ENCODE measurements at regions not wholly inside any gene's neighbourhood (a gene's known extent, or its start where the extent isn't known, plus 50 kb on each side); places are given as distances from the start of the nearest gene placed in this dataset.

GRCh38 chr3:102336130-102336529 lies 98.7 kb upstream of the ZPLD1 start:
- ChIA-PET CTCF (no interaction called here), POLR2A (no interaction called here)
- no CpG with 5 or more reads among the region's 3 CpGs for WGBS (ENCODE audit: insufficient coverage)
- H3K4me3 Mint-ChIP-seq: no peak overlapping the region
- TF ChIP-seq EZH2 (IDR thresholded peaks at IDR 0.05; ENCODE audit: borderline replicate concordance, insufficient read depth, low read depth, low read length, poor library complexity, severe bottlenecking): no peak
- TF ChIP-seq, protein P1, sequence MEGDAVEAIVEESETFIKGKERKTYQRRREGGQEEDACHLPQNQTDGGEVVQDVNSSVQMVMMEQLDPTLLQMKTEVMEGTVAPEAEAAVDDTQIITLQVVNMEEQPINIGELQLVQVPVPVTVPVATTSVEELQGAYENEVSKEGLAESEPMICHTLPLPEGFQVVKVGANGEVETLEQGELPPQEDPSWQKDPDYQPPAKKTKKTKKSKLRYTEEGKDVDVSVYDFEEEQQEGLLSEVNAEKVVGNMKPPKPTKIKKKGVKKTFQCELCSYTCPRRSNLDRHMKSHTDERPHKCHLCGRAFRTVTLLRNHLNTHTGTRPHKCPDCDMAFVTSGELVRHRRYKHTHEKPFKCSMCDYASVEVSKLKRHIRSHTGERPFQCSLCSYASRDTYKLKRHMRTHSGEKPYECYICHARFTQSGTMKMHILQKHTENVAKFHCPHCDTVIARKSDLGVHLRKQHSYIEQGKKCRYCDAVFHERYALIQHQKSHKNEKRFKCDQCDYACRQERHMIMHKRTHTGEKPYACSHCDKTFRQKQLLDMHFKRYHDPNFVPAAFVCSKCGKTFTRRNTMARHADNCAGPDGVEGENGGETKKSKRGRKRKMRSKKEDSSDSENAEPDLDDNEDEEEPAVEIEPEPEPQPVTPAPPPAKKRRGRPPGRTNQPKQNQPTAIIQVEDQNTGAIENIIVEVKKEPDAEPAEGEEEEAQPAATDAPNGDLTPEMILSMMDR (IDR thresholded peaks at IDR 0.05): no peak
- no peaks in the 10 kb centered on the region for H3K9me3 Mint-ChIP-seq (ENCODE audit: insufficient read depth)
- H3K27ac Mint-ChIP-seq: no peak overlapping the region
- H3K27ac ChIP-seq (ENCODE audit: low read length in 2 of 2): no peak overlapping the region
- no peaks in the 10 kb centered on the region for H3K4me1 ChIP-seq (ENCODE audit: control insufficient read depth in 2 of 2, insufficient read depth in 2 of 2, low read length in 2 of 2)
- H3K79me2 ChIP-seq (ENCODE audit: control insufficient read depth, insufficient read depth, low read length): no peaks in the 10 kb centered on the region
- no peak overlapping the region for H2AFZ ChIP-seq (ENCODE audit: insufficient read depth, low read depth, low read length, poor library complexity, severe bottlenecking)
- H3K9me3 ChIP-seq (ENCODE audit: control extremely low read depth in 1 of 3, control insufficient read depth in 2 of 3, insufficient read depth in 1 of 3, low read length in 2 of 3): no peaks in the 10 kb centered on the region
- DNase-seq (no peak), ATAC-seq (ENCODE audit: low read depth) (no peak)
- no peak overlapping the region for H3K9ac ChIP-seq (ENCODE audit: low read length)
- H3K4me3 ChIP-seq (ENCODE audit: control extremely low read depth in 1 of 5, extremely low read depth in 1 of 5, insufficient read depth in 1 of 5, low read depth in 2 of 5, low read length in 4 of 5): no peak overlapping the region
- H3K4me1 Mint-ChIP-seq: no peaks in the 10 kb centered on the region
- H3K27me3 Mint-ChIP-seq: peaks cover 18% of the 10 kb centered on the region
- no peaks in the 10 kb centered on the region for H4K20me1 ChIP-seq (ENCODE audit: control insufficient read depth, insufficient read depth, low read length, poor library complexity, severe bottlenecking)
- H3K4me2 ChIP-seq (replicated peaks; ENCODE audit: low read depth, low read length, poor library complexity, severe bottlenecking): no peak overlapping the region
- no peaks in the 10 kb centered on the region for H3K27me3 ChIP-seq (replicated peaks in 1 of 4; ENCODE audit: control extremely low read depth in 1 of 4, control insufficient read depth in 3 of 4, insufficient read depth in 4 of 4, low read length in 3 of 4)
- intact Hi-C loops (cut with micrococcal nuclease): no loop called here
- H3K36me3 ChIP-seq (replicated peaks in 1 of 2; ENCODE audit: control extremely low read depth in 1 of 2, control insufficient read depth in 1 of 2, extremely low read depth in 1 of 2, insufficient read depth in 2 of 2, low read length in 1 of 2): no peaks in the 10 kb centered on the region

GRCh38 chr3:102339671-102340070 lies 95.1 kb upstream of the ZPLD1 start:
- Histone ChIP-seq H3K9me3 (ENCODE audit: control extremely low read depth in 1 of 3, control insufficient read depth in 2 of 3, insufficient read depth in 1 of 3, low read length in 2 of 3) (no peaks in the 10 kb centered on the region), H3K79me2 (ENCODE audit: control insufficient read depth, insufficient read depth, low read length) (no peaks in the 10 kb centered on the region), H3K4me2 (replicated peaks; ENCODE audit: low read depth, low read length, poor library complexity, severe bottlenecking) (no peak overlapping the region), H3K27me3 (replicated peaks in 1 of 4; ENCODE audit: control extremely low read depth in 1 of 4, control insufficient read depth in 3 of 4, insufficient read depth in 4 of 4, low read length in 3 of 4) (no peaks in the 10 kb centered on the region), H3K4me1 (ENCODE audit: control insufficient read depth in 2 of 2, insufficient read depth in 2 of 2, low read length in 2 of 2) (no peaks in the 10 kb centered on the region), H3K27ac (ENCODE audit: low read length in 2 of 2) (no peak overlapping the region), H2AFZ (ENCODE audit: insufficient read depth, low read depth, low read length, poor library complexity, severe bottlenecking) (no peak overlapping the region), H3K36me3 (replicated peaks in 1 of 2; ENCODE audit: control extremely low read depth in 1 of 2, control insufficient read depth in 1 of 2, extremely low read depth in 1 of 2, insufficient read depth in 2 of 2, low read length in 1 of 2) (no peaks in the 10 kb centered on the region), H4K20me1 (ENCODE audit: control insufficient read depth, insufficient read depth, low read length, poor library complexity, severe bottlenecking) (no peaks in the 10 kb centered on the region), H3K4me3 (ENCODE audit: control extremely low read depth in 1 of 5, extremely low read depth in 1 of 5, insufficient read depth in 1 of 5, low read depth in 2 of 5, low read length in 4 of 5) (no peak overlapping the region), H3K9ac (ENCODE audit: low read length) (no peak overlapping the region)
- Mint-ChIP-seq H3K4me3 (no peak overlapping the region), H3K27me3 (peaks cover 16% of the 10 kb centered on the region), H3K9me3 (ENCODE audit: insufficient read depth) (no peaks in the 10 kb centered on the region), H3K4me1 (no peaks in the 10 kb centered on the region), H3K27ac (no peak overlapping the region)
- CTCF ChIA-PET: no interaction called here
- no peak for DNase-seq
- no peak for ATAC-seq (ENCODE audit: low read depth)
- POLR2A ChIA-PET: no interaction called here
- WGBS (ENCODE audit: insufficient coverage): no CpG with 5 or more reads among the region's 2 CpGs
- intact Hi-C loops (cut with micrococcal nuclease): no loop called here
- TF ChIP-seq EZH2 (IDR thresholded peaks at IDR 0.05; ENCODE audit: borderline replicate concordance, insufficient read depth, low read depth, low read length, poor library complexity, severe bottlenecking): no peak
- TF ChIP-seq, protein P1 (IDR thresholded peaks at IDR 0.05): no peak

Data from B cell (primary cell).